GM12872 (cell line): ENCODE measurements at regions not wholly inside any gene's neighbourhood (a gene's known extent, or its start where the extent isn't known, plus 50 kb on each side); places are given as distances from the start of the nearest gene placed in this dataset.

Experiments
- TF ChIP-seq, protein P1 (sequence below): IDR thresholded peaks from 3 replicates; pipeline ENCODE4 v1.5.1; 2011; ENCODE audit warnings: low read depth, mild to moderate bottlenecking, low read length, moderate library complexity; ENCODE audit not compliant: insufficient read depth

DNA sequence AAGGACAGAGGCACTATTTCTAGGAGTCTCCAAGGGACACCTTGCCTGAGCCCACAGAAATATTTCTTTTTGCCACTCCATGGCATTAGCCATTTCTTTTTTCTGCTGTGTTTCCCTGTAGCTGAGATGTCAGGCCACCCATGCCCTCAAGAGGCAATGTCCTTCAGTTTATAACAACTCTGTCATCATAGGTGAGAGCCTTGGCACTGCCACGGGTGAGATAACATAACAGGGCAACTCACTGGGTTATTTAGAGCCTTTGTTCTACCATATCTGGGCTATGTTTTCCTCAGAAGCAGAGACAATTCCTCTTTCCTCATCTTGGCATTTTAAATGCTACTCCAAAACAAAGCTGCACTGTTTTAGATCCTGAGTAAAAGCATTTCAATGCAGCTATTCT, 99.9 kb upstream of the MAOA start:
- TF ChIP-seq, protein P1, sequence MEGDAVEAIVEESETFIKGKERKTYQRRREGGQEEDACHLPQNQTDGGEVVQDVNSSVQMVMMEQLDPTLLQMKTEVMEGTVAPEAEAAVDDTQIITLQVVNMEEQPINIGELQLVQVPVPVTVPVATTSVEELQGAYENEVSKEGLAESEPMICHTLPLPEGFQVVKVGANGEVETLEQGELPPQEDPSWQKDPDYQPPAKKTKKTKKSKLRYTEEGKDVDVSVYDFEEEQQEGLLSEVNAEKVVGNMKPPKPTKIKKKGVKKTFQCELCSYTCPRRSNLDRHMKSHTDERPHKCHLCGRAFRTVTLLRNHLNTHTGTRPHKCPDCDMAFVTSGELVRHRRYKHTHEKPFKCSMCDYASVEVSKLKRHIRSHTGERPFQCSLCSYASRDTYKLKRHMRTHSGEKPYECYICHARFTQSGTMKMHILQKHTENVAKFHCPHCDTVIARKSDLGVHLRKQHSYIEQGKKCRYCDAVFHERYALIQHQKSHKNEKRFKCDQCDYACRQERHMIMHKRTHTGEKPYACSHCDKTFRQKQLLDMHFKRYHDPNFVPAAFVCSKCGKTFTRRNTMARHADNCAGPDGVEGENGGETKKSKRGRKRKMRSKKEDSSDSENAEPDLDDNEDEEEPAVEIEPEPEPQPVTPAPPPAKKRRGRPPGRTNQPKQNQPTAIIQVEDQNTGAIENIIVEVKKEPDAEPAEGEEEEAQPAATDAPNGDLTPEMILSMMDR: no peak

DNA sequence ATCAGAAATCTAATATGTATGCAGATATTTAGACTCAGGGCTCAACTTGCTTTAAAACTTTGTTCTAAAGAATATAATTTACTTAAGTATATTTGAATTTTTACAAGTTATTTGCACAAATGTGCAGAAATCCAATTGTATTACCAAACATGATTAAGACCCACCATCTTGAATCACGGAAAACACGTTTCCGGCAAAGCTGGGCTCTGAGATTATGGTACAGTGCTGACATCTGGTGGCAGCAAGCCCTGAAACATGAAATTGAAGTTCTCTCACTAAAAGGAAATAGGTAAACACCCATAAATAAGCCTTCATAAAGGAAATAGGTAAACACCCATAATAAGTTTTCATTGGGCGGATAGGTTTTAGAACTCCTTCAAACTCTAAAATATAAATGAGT, 98.3 kb upstream of the MAOA start:
- TF ChIP-seq, protein P1: peak; percentile 51

DNA sequence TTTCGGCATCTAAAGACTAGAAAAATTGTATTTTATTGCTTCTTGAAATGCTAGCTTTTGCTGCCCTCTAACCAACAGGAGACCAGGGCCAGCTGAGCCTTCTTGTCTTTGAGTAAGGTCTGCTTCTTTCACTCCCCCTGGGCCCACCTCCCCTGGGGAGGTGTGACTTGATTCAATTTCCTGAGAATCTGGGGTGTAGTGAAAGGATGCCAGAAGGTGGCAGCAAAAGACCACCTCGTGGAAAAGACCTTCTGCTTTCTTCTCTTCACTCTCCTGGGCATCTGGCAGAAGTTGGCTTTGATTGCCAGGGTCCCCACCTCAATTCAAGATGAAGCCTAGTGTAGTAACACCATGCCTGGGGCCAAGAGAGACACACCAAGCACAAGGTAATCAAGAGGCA, 96.5 kb upstream of the MAOA start:
- TF ChIP-seq, protein P1: peak; percentile 27; the same call in 1 of the 3 replicates

DNA sequence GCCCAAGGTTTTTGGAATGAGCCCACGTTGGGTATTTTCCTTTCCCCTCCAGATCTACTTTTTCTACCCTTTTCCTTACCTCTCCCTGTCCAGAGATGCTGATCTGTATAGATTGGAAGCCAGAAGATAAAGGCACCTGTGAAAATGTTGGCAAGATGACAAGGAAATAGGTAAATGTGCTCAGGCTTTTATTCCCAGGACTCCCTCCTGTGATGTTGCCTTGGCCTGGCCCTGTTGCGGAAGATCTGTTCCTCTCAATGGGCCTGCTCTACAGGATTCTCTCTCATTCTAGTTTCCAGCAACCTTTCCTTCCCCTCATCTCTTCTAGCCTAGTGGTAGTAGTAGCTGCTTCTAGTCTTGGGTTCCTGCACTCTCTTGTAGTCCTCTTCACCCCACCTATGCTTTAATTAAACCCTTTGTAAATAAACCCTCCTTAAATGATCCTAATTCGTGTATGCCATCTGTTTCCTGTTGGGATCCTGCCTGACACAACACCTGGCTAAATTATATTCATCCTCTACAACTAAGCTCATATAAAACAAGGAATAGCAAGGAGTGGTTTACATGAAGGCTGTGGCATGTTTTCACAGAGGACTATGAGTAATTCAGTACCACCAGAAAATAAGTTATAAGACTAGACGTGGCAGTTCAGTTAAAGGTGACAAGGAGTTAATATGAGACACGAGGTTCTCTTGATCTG, 95.7 kb upstream of the MAOA start:
- TF ChIP-seq, protein P1: no peak

DNA sequence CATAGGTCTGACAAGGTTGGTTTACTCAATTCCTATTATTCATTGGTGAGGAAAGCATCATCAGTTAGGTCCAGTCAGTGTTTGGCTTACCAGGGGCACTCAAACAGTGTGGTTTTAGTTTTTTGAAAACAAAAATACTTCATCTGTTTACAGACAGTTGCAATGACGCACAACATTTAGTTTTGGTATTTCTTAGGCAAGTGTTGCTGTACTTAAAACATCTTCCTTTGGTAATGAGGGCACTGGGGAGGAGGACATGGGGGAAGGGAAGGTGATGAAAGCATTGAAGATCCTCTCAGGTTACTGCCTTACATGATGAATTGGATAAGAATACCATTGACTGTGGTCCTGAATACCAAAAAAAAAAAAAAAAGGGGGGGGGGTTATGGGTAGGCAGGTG, 93.7 kb upstream of the MAOA start:
- TF ChIP-seq, protein P1: no peak

DNA sequence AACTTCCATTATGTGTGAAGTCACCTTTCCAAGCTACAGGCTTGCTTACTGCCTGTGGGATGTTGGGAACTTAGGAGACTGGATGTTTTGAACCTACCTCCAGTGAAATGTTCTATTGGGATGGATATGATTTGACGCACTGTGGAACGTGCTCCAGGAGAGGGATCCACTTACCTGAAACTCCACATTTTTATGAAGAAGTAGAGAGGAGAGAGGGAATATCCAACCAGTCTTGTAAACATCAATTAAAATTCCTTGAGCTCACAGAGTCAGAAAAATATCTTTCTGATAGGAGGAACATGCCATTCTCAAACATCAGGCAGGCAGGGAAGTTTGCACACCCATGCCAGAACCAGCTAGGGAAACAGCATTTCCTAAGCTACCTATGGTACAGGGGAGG, 91.1 kb upstream of the MAOA start:
- TF ChIP-seq, protein P1: no peak

DNA sequence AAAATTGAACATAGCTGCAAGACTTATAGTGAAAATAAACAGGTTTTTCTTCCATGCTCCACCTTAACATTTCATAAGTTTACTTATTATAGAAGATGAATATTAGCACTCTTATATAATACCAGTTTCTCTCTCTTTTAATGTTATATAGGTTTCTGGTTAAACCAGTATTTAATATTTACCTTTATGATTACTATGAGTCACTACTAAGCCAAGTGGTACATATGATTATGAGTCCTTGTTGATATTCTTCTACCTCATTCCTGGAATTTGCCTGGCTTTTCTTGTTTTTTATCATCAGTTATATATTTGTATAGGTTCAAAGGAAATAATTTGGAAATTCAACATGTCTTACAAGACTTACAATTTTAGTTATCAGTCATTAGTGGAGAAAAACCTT, 89.9 kb upstream of the MAOA start:
- TF ChIP-seq, protein P1: no peak
